WI38 (cell line): ENCODE measurements at regions not wholly inside any gene's neighbourhood (a gene's known extent, or its start where the extent isn't known, plus 50 kb on each side); places are given as distances from the start of the nearest gene placed in this dataset.

Experiments used
- H3K4me3 ChIP-seq: 2 replicates; pipeline ENCODE4 v1.5.1; 2011; ENCODE audit warnings: low read depth, mild to moderate bottlenecking, control low read depth, low read length
- TF ChIP-seq, protein P1 (sequence below): IDR thresholded peaks from 2 replicates; pipeline ENCODE4 v1.5.1; 2012; ENCODE audit warnings: low read depth, mild to moderate bottlenecking, control low read depth, low read length

DNA sequence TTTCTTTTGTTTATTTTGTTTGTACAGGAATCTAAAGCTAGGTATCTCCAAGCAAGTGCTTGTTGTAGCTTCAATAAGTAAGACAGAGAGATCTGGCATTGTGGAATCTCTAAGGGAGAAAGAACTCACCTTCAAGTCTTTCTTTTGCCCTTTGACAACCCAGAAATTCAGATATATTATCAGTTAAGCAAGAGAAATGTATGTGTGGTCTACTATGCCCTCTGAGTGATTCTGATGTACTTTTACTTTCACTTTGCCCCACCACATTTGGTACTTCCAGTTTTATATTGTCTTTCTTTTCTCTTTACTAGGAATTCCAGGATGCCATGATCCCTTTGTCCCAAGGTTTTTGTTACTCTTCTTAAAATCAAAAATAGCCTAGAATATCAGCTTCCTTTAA lies 259.6 kb upstream of the PIK3C3 start:
- H3K4me3 ChIP-seq, result no peak overlapping the region
- TF ChIP-seq, protein P1, sequence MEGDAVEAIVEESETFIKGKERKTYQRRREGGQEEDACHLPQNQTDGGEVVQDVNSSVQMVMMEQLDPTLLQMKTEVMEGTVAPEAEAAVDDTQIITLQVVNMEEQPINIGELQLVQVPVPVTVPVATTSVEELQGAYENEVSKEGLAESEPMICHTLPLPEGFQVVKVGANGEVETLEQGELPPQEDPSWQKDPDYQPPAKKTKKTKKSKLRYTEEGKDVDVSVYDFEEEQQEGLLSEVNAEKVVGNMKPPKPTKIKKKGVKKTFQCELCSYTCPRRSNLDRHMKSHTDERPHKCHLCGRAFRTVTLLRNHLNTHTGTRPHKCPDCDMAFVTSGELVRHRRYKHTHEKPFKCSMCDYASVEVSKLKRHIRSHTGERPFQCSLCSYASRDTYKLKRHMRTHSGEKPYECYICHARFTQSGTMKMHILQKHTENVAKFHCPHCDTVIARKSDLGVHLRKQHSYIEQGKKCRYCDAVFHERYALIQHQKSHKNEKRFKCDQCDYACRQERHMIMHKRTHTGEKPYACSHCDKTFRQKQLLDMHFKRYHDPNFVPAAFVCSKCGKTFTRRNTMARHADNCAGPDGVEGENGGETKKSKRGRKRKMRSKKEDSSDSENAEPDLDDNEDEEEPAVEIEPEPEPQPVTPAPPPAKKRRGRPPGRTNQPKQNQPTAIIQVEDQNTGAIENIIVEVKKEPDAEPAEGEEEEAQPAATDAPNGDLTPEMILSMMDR, result no peak

- no peak overlapping the region for H3K4me3 ChIP-seq
- TF ChIP-seq, protein P1, result no peak
These were observed 262.0 kb upstream of the PIK3C3 start for GRCh38 chr18:41693008-41693407.

DNA sequence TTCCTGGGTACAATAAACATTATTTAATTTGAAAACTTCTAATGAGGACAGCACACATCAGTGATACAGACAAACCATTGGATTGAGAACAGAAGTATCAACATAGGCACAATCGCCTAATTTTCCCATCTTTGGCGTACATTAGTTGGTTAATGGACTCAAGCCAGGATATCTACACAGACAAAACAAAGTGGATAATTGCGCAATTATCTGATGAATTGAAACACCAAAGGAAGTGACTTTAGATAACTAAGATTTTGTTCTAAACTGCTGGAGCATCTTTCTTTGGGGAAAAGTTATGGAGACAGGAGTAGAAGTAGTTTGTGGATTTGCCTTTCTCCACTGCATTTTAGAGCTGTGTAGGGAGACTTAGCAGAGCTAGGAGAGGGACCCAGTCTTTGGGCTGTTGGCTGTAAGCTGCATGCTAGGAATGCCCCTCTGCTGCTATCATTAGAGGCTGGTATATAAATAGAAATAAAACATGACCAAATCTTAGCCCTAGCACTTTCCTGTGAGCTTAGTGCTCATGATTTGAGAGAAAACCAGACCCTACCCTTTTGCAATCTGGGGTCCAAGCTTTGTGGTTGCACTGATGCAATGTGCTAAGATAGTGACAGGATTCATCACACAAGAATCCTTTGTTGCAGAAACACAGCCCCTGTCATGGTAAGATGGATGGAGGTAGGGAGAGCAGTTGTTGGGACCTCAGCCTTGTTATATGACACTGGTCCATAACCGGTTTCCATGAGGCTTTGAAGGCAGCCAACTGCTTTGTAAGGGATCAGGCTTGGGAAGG lies 264.5 kb upstream of the PIK3C3 start:
- TF ChIP-seq, protein P1, result no peak
- H3K4me3 ChIP-seq, result no peak overlapping the region

DNA sequence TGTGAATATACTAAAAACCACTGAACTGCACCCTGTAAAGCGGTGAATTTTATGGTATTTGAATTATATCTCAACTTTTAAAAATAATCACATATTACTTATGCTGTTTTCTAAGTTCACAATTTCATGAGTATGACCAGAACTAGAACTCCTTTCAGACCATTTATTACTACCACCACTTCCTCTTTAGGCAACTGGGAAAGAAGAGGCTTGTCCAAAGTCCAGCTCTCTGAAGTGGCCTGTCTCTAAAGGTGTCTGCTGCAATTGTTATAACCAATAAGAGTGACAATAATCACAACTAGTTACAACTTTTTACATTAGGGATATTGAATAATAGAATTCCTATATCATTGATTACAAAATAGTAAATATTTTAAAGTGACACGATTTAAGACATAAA lies 267.9 kb upstream of the PIK3C3 start:
- TF ChIP-seq, protein P1, result no peak

DNA sequence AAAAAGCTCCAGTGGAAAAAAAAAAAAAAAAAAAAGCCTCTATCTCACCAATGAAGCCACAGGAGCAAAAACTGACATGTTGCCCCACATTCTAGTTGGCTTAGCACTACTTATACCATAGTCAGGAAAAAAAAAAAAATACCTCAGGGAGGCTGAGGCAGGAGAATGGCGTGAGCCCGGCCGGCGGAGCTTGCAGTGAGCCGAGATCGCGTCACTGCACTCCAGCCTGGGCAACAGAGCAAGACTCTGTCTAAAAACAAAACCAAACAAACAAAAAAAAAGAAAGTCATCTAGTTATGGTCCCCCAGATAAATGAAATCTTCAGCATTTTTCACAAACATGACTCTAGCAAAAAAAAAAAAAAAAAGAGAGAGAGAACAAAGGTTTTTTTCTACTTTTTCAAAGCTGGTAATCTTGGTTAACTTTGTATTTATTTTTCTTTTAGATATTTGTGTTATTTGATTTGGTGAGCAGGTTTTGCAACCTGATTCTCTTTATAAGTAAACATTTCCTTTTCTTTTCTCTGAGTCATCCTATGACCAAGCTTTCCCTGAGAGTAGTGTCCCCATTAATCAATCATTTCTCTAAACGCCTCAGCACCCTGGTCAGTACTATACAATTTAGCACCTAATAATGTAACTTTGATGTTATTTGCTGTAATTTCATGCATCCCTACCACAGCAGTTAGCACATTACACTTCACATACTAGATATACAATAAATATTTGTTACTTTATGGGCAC lies 273.7 kb upstream of the PIK3C3 start:
- no peak overlapping the region for H3K4me3 ChIP-seq
- TF ChIP-seq, protein P1, result no peak

More for the DNA sequence above, 267.9 kb upstream of the PIK3C3 start:
- no peak overlapping the region for H3K4me3 ChIP-seq

DNA sequence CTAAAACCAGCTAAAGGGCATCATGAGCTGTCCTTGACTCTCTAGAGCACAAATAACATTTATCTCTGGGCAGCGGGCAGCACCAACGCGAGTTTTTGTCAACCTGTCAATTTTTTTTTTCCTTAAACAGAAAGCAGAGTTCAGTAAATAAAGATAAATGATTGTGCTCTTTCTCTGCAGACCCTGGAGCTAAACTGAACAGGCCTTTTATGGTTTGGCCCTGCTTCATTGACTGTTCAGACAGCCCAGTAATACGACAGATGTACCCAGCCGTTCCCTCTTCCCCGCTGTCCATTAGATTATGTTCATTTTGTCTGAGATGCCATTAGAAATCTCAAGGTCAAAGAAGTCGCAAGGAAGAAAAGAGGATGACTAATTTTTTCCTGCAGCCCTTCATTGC lies 280.5 kb upstream of the PIK3C3 start:
- TF ChIP-seq, protein P1, result no peak

DNA sequence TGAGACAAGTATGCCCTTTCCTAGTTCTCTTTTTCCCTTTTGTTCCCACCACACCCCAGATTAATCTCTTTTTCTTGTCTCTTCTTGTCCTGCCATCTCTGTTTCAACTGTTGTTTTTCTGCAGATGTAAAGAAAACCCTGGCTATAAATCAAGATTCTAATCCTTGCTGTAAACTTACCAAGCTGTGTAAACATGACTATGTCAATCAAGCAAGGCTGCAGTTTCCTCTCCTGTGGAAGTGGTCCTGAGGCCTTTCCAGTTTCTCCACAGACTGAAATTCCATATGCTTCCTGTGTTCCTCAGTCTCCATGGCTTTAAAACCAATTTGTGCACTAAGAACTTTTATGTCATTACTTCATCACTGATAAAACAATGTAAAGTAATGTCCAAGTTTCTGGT lies 288.8 kb upstream of the PIK3C3 start:
- no peak overlapping the region for H3K4me3 ChIP-seq
- TF ChIP-seq, protein P1, result no peak

More for the DNA sequence above, 280.5 kb upstream of the PIK3C3 start:
- no peak overlapping the region for H3K4me3 ChIP-seq
